A549 (cell line): ENCODE measurements at regions not wholly inside any gene's neighbourhood (a gene's known extent, or its start where the extent isn't known, plus 50 kb on each side); places are given as distances from the start of the nearest gene placed in this dataset.

ENCODE experiments used
- ATAC-seq, 2 experiments: fragments of 200-7000 bp in 1 of 2; fragments of >200 bp in 1 of 2; cut with Nextera tagmentation in 1 of 2; cut with Tn5 transposase in 1 of 2; 3 replicates each; pipeline versions ENCODE4 v1.8.0 to v1.9.1; 2018 to 2020; ENCODE audit warnings: mild to moderate bottlenecking in 1 of 2, moderate library complexity in 1 of 2
- CTCF ChIA-PET: fragments of 300-600 bp; sonication (Branson Sonifier 250); formaldehyde crosslinking; extraction: SDS; loops from one replicate; lab custom pipeline; 2021; ENCODE audit warnings: antibody characterized with exemption, inconsistent platforms; lab: Yijun Ruan, JAX
- POLR2A ChIA-PET: fragments of 350-600 bp; formaldehyde crosslinking; extraction: SDS; loops from one replicate; lab custom pipeline; 2021; ENCODE audit warnings: antibody characterized with exemption, inconsistent platforms; lab: Yijun Ruan, JAX
- DNase-seq, 2 experiments: peaks; one replicate each; pipeline versions ENCODE4 v3.0.0 to v3.0.0-alpha.2; 2011 to 2016; ENCODE audit warnings: low read depth in 1 of 2, low spot score in 1 of 2
- FAIRE-seq: peaks from 2 replicates; lab custom pipeline; 2011; peaks lifted over from hg19 to GRCh38; lab: Jason Lieb, UNC
- H3K27ac ChIP-seq, 2 experiments: fragments of >200 bp; sonication (Bioruptor Twin); formaldehyde crosslinking; 3 replicates each; pipeline ENCODE4 v1.5.1; 2016 to 2017
- H3K4me1 ChIP-seq: fragments of >200 bp; sonication (Bioruptor Twin); formaldehyde crosslinking; 3 replicates; pipeline ENCODE4 v1.6.1; 2016
- H3K4me2 ChIP-seq: fragments of >200 bp; sonication (Bioruptor Twin); formaldehyde crosslinking; 3 replicates; pipeline ENCODE4 v1.6.1; 2016
- H3K4me3 ChIP-seq: fragments of >200 bp; sonication (Bioruptor Twin); formaldehyde crosslinking; 3 replicates; pipeline ENCODE4 v1.5.1; 2016
- H3K9me3 ChIP-seq: fragments of >200 bp; sonication (Bioruptor Twin); formaldehyde crosslinking; 3 replicates; pipeline ENCODE4 v1.6.1; 2016
- CTCF ChIP-seq: fragments of >200 bp; sonication (Bioruptor Twin); formaldehyde crosslinking; IDR thresholded peaks from 3 replicates; pipeline ENCODE4 v1.5.1; 2016
- EHF ChIP-seq: fragments of 250-450 bp; sonication (Bioruptor Pico); IDR thresholded peaks from 2 replicates; pipeline ENCODE4 v1.5.0; 2020; ENCODE audit warnings: mild to moderate bottlenecking
- ELK1 ChIP-seq: fragments of 150-350 bp; IDR thresholded peaks from 2 replicates; pipeline ENCODE4 v1.6.1; 2014; ENCODE audit warnings: low read depth, mild to moderate bottlenecking, low read length
- EP300 ChIP-seq, 2 experiments: fragments of >200 bp; sonication (Bioruptor Twin); formaldehyde crosslinking; IDR thresholded peaks; 2 replicates in 1 of 2; 3 replicates in 1 of 2; pipeline ENCODE4 v1.6.1; 2016 to 2017
- FOSL2 ChIP-seq, 2 experiments: fragments of 450-650 bp in 1 of 2; fragments of >200 bp in 1 of 2; sonication (Bioruptor Twin) in 1 of 2; formaldehyde crosslinking; IDR thresholded peaks; 2 replicates each; pipeline versions ENCODE4 v1.5.0 to v1.6.1; 2016 to 2020; ENCODE audit warnings: mild to moderate bottlenecking in 1 of 2, moderate library complexity in 1 of 2
- HES2 ChIP-seq: fragments of >200 bp; sonication (Bioruptor Twin); formaldehyde crosslinking; IDR thresholded peaks from 2 replicates; pipeline ENCODE4 v1.6.1; 2016
- HOXA7 ChIP-seq: fragments of 250-450 bp; sonication (Bioruptor Pico); IDR thresholded peaks from 2 replicates; pipeline ENCODE4 v1.5.0; 2020; ENCODE audit warnings: mild to moderate bottlenecking, moderate library complexity
- HOXB5 ChIP-seq: fragments of 250-450 bp; sonication (Bioruptor Pico); IDR thresholded peaks from 2 replicates; pipeline ENCODE4 v1.5.0; 2020; ENCODE audit warnings: mild to moderate bottlenecking, moderate library complexity
- JUNB ChIP-seq: fragments of >200 bp; sonication (Bioruptor Twin); formaldehyde crosslinking; IDR thresholded peaks from 2 replicates; pipeline ENCODE4 v1.6.1; 2016
- KDM5A ChIP-seq: fragments of 200-600 bp; sonication (generic); IDR thresholded peaks from 2 replicates; pipeline ENCODE4 v1.6.1; 2016; ENCODE audit warnings: antibody characterized with exemption, mild to moderate bottlenecking
- MAFK ChIP-seq: fragments of 450-650 bp; IDR thresholded peaks from 2 replicates; pipeline ENCODE4 v1.6.1; 2014; ENCODE audit not compliant: partially characterized antibody
- POLR2AphosphoS2 ChIP-seq: conservative IDR thresholded peaks from 2 replicates; pipeline ENCODE4 v1.6.1; 2012; ENCODE audit warnings: low read length, improper control_type of control experiment, inconsistent platforms
- RCOR1 ChIP-seq: fragments of 150-350 bp; IDR thresholded peaks from 2 replicates; pipeline ENCODE4 v1.6.1; 2014; ENCODE audit warnings: antibody characterized with exemption, low read length, low read depth
- SMC3 ChIP-seq: fragments of >200 bp; sonication (Bioruptor Twin); formaldehyde crosslinking; IDR thresholded peaks from 3 replicates; pipeline ENCODE4 v1.6.1; 2018; ENCODE audit warnings: inconsistent platforms
- SREBF2 ChIP-seq: fragments of 450-650 bp; IDR thresholded peaks from 2 replicates; pipeline ENCODE4 v1.6.1; 2014; ENCODE audit warnings: mild to moderate bottlenecking, moderate library complexity
- USF2 ChIP-seq: fragments of 450-650 bp; IDR thresholded peaks from 2 replicates; pipeline ENCODE4 v1.6.1; 2014; ENCODE audit warnings: antibody characterized with exemption
- ZFP36 ChIP-seq: fragments of 450-650 bp; IDR thresholded peaks from 2 replicates; pipeline ENCODE4 v1.6.1; 2014; ENCODE audit warnings: borderline replicate concordance; ENCODE audit not compliant: partially characterized antibody
- ZNF302 ChIP-seq: fragments of 250-450 bp; sonication (Bioruptor Pico); IDR thresholded peaks from 2 replicates; pipeline ENCODE4 v1.9.0; 2021; ENCODE audit warnings: inconsistent platforms, mild to moderate bottlenecking, moderate library complexity
- ZSCAN20 ChIP-seq: fragments of 250-450 bp; sonication (Bioruptor Pico); IDR thresholded peaks from 2 replicates; pipeline ENCODE4 v1.8.0; 2022; ENCODE audit warnings: mild to moderate bottlenecking, moderate library complexity
- WGBS: methylation state at CpG from one replicate; pipeline ENCODE4 v1.1.6; 2017; ENCODE audit errors: missing lambda C conversion rate; 5-methylcytosine and 5-hydroxymethylcytosine counted together

- no peak for ATAC-seq
- H3K4me2 ChIP-seq = no peak overlapping the region
- no peaks in the 10 kb centered on the region for H3K9me3 ChIP-seq
- TF ChIP-seq ZFP36 (no peak), ZNF302 (CRISPR knock-in tag) (no peak), JUNB (no peak), SREBF2 (no peak), EHF (CRISPR knock-in tag) (no peak), ELK1 (no peak), RCOR1 (no peak), KDM5A (no peak)
- no peaks in the 10 kb centered on the region for H3K4me1 ChIP-seq
- FAIRE-seq = no peak
- ChIA-PET POLR2A (no interaction called here), CTCF (no interaction called here)
- DNase-seq = no peak
- H3K4me3 ChIP-seq = no peak overlapping the region
- no peak overlapping the region for H3K27ac ChIP-seq
- WGBS = 34% methylated on average over 11 of the region's 12 CpGs
Observed at GRCh38 chr18:78681396-78681795, 298.2 kb upstream of the SALL3 start.

- Histone ChIP-seq H3K4me1 (no peaks in the 10 kb centered on the region), H3K27ac (no peak overlapping the region), H3K4me2 (no peak overlapping the region), H3K4me3 (no peak overlapping the region), H3K9me3 (no peaks in the 10 kb centered on the region)
- FAIRE-seq (no peak), ATAC-seq (no peak), DNase-seq (no peak)
- CTCF ChIA-PET = no interaction called here
- TF ChIP-seq HOXA7 (CRISPR knock-in tag) = no peak
- WGBS = 47% methylated on average over 6 of the region's 12 CpGs
- POLR2A ChIA-PET = no interaction called here
Observed at GRCh38 chr18:78681934-78682333, 297.7 kb upstream of the SALL3 start.

GRCh38 chr18:78682716-78683115 lies 296.9 kb upstream of the SALL3 start:
- FAIRE-seq = no peak
- 40% methylated on average over 12 of the region's 13 CpGs for WGBS
- no peaks in the 10 kb centered on the region for H3K4me1 ChIP-seq
- ATAC-seq = no peak
- no peaks in the 10 kb centered on the region for H3K9me3 ChIP-seq
- H3K4me3 ChIP-seq = no peak overlapping the region
- DNase-seq = no peak
- POLR2A ChIA-PET = no interaction called here
- TF ChIP-seq USF2 (no peak), POLR2AphosphoS2 (no peak), FOSL2 (IDR thresholded peaks at IDR 0.05) (no peak), FOSL2 (CRISPR knock-in tag; IDR thresholded peaks at IDR 0.05) (no peak), ZSCAN20 (CRISPR knock-in tag) (no peak), EP300 (IDR thresholded peaks at IDR 0.05) (no peak), SMC3 (no peak), HOXB5 (CRISPR knock-in tag) (no peak), HES2 (no peak), MAFK (no peak), SREBF2 (no peak), CTCF (no peak)
- CTCF ChIA-PET = no interaction called here
- H3K27ac ChIP-seq = no peak overlapping the region
- H3K4me2 ChIP-seq = no peak overlapping the region
